Dermis microvascular lymphatic vessel endothelial cell (primary cell): ENCODE measurements at regions not wholly inside any gene's neighbourhood (a gene's known extent, or its start where the extent isn't known, plus 50 kb on each side); places are given as distances from the start of the nearest gene placed in this dataset.

Source experiments
- DNase-seq, 2 donors: peaks; one replicate each; pipeline versions ENCODE4 v3.0.0 to v3.0.0-alpha.2; 2010; ENCODE audit warnings: low read depth in 2 of 2

- DNase-seq, result no peak
These were observed 63.0 kb downstream of the NCOR2 start for GRCh38 chr12:124504273-124505000.

DNA sequence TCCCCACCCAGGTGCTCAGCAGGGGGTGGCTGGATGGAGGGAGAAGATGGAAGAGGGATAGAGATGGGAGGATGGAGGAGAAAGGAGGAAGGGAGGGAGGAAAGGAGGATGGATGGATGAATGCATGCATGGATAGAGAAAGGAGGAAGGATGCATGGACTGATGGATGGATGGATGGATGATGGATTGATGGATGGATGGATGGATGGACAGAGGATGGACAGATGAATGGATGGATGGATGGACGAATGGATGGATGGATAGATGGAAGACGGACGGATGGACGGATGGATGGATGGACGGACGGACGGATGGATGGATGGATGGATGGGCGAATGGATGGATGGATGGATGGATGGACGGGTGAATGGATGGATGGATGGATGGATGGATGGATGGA is 64.1 kb downstream of the NCOR2 start:
- no peak for DNase-seq

DNA sequence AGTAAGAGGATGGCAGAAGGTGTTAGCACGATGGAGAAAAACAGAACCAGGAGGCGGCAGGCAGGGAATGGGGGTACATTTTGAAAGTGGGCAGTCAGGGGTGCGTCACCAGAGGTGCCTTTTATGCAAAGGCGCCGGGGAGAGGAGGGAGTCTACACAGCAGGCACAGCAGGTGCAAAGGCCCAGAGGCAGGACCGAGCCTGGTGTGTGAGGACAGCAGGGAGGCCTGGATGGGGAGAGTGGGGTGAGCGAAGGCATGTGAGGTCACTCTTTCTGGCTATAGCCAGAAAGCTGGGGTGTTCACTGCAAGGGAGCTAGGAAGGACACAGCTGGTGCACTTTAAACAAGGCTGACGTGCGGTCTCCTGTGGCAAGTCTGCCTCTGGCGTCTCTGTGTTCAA is 65.0 kb downstream of the NCOR2 start:
- no peak for DNase-seq

DNA sequence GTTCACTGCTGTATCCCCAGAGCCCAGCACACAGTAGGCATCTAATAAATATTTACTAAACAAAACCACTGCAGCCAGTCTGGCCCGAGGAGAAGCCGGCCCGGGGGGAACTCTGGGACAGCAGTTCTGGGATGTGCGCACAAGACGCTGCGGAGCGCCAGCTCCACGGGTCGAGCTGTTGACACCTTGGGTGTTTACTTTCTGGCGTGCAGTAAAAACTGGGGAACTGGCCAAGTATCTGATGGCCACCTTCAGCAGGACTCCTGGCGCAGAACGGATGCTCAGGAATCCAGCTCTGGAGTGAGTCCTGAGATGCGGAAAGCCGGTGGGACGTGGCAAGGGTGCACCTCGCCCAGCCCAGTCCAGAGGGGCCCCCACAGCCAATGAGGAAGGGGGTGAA is 65.6 kb downstream of the NCOR2 start:
- DNase-seq, result no peak

GRCh38 chr12:124501112-124501561 is 66.3 kb downstream of the NCOR2 start:
- no peak for DNase-seq

DNA sequence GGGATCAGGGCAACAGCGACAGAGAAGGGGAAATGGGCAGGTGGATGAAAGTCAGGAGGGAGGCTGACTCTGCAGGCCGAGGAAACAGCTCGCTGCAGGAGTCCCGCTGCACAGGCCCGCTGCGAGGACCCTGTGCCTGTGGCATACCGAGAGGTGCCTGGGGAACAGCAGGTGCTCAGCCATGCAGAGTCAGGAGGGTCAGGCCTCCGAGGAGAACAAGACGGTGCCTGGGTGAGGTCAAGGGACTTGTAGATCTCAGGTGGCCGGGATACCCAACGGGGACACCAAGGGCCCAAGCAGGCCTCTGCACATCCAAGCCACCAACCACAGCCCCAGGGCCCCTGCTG is 67.5 kb downstream of the NCOR2 start:
- no peak for DNase-seq

- no peak for DNase-seq
These were observed 68.1 kb downstream of the NCOR2 start for GRCh38 chr12:124499190-124499753.

DNA sequence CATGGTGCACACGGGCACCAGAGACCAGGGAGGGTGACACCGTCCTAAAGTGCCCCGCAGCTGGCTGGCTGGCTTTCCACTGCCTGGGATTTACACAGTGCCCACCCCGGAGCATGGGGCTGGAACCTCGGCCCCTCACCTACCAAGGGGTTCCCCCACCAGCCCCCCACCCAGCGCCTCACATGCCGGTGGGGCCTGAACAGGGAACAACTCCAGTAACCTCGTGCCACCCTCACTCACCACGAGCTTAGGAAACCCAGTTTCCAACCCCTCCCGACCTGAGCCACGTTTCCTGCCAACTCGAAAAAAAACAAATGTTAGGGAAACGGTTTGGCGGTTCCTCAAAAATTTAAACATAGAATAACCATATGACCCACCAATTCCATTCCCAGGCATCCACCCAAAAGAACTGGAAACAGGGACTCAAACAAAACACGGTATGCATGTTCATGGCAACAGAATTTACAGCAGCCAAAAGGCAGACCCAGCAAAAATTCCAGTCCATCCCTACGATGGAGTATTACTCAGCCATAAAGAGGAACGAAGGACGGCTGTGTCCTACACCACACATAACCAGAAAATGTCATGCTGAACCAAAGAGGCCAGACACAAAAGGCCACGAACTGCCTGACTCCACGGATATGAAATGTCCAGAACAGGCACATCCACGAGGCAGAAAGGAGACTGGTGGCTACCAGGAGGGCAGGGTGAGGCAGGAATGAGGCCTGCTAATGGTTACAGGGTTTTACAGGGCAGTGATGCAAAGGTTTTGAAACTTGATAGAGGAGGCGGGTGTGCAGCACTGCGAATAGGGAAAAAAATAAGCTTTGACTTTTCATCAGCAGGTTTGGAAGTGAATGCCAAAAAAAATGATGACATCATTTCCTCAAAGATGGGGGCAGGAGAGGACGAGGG is 68.9 kb downstream of the NCOR2 start:
- peak; percentile 75 to 92 for DNase-seq

DNA sequence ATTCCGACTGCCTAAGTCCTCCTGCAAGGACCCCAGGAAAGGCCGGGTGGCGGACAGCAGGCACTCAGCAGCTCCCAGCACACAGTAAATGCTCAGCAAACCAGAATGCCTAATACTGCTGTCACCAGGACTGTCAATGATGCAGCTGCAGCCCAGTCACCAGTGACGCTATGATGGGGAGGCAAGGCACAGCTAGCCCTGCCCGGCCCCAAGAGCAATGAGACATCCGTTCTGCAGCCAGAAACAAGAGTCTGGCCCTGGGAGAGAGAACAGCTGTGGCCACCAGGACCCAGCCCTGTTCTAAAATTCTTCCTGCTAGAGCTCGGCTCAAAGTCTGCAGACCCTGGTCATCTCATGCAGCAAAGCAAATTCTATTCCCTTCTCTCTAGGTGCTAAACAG is 69.8 kb downstream of the NCOR2 start:
- no peak for DNase-seq

DNA sequence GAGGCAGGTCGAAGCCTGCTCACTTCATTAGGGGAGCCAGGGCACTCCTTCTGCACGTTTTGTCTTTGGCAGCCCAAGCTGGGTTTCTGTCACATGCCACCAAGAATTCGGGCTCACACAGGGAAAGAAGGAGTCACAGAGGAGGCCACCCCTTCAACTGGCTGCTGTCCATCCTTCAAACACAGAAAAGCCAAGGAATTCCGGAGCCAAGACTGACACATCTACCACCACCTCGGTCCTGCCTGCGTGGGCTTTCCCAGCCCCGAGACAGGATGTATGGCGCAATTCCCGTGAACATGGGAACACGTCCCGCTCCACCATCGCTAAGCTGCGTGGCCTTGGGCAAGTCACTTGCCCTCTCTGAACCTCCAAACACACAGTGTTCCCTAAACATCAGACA is 70.4 kb downstream of the NCOR2 start:
- DNase-seq, result peak in 1 of 2 donors; percentile 29

- no peak for DNase-seq
These were observed 70.8 kb downstream of the NCOR2 start for GRCh38 chr12:124496584-124496983.

- no peak for DNase-seq
These were observed 72.0 kb downstream of the NCOR2 start for GRCh38 chr12:124495194-124495983.

DNA sequence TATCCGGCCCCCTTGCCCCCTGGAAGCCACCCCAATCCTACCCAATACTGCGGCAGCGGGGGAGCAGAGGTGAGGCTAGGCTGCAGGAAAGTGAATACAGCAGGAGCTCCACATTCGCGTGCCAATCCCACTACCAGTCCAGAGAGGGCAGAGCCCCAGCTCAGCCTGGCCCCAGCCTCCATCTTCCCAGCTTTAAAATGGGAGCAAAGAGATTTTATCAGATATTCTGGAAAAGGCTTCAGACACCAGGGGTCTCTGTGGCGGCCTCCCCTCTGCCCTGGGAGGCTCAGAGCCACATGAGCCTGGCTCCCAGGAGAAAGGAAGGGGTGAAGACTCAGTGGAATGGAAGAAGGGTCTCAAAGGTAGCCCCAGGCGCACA is 72.7 kb downstream of the NCOR2 start:
- DNase-seq, result no peak

- DNase-seq, result no peak
These were observed 73.3 kb downstream of the NCOR2 start for GRCh38 chr12:124493809-124494750.

- no peak for DNase-seq
These were observed 74.3 kb downstream of the NCOR2 start for GRCh38 chr12:124492879-124493808.

DNA sequence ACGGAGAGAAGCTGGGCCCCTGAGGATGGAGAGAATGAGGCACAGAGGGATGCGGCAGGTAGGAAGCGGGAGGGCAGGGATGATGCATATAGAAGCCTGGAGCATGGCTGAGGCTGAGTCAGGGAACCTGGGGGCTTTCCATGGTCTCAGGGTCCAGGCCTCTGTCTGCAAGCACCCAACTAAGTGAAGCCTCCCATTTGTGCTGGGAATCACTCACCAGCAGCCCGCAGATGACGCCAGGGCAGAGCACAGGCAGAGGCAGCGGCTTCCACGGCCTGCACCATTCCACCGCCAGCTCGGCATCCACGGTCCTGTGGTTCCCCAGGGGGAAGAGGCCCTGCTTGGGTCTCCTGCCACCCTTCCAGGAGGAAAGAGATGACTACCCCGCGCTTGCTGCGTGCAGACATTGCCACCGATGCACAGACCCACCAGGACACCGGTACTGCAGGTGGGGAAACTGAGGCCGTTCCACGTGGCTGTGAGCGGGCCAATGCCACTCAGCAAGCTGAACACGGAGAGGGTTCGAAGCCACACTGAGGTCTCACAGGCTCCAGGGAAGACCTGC is 75.5 kb downstream of the NCOR2 start:
- DNase-seq, result no peak

GRCh38 chr12:124491310-124491709 is 76.1 kb downstream of the NCOR2 start:
- DNase-seq, result no peak

DNA sequence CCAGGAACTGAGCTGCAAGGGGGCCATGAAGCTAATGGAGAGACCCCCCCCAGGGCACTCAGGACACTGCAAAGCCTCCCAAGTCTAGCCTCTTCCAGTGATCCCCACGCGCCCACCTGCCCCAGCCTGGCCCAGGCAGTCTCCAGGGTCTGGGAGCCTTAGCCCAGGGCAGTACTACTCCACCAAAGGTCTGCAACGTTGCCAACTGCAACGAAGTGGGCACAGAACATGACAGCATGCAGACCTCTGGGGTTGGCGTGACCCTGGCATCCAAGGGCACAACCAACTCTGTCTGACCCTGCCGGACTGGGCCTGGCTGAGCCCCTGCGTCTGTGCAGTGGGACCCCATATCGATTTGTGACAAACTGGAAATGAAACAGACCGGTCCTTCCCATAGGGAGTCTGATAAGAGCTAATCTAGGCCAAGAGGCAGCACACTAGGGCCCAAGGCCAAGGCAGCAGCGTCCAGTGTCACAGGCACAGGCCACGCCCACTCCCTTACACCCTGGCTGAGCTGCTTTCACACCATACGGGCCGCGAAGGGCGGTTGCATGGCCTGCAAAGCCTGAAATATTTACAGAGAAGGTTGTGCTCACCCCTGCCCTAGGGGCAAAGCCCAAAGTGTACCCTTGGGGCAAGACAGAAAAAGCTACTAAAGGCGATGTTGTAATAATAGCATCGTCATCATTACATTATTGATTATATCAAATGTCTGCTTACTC is 76.7 kb downstream of the NCOR2 start:
- no peak for DNase-seq
